ENCODE measurements at regions not wholly inside any gene's neighbourhood (a gene's known extent, or its start where the extent isn't known, plus 50 kb on each side); places are given as distances from the start of the nearest gene placed in this dataset.
"Not testable (repeated sequence)": the region's sequence is repeated elsewhere in the genome, so short reads cannot be mapped to it uniquely, and the experiment has no call there.

GRCh38 chr7:35961260-35961659 lies 160.4 kb downstream of the SEPTIN7 start:
- TF ChIP-seq, protein P1, sequence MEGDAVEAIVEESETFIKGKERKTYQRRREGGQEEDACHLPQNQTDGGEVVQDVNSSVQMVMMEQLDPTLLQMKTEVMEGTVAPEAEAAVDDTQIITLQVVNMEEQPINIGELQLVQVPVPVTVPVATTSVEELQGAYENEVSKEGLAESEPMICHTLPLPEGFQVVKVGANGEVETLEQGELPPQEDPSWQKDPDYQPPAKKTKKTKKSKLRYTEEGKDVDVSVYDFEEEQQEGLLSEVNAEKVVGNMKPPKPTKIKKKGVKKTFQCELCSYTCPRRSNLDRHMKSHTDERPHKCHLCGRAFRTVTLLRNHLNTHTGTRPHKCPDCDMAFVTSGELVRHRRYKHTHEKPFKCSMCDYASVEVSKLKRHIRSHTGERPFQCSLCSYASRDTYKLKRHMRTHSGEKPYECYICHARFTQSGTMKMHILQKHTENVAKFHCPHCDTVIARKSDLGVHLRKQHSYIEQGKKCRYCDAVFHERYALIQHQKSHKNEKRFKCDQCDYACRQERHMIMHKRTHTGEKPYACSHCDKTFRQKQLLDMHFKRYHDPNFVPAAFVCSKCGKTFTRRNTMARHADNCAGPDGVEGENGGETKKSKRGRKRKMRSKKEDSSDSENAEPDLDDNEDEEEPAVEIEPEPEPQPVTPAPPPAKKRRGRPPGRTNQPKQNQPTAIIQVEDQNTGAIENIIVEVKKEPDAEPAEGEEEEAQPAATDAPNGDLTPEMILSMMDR (conservative IDR thresholded peaks at IDR 0.05; ENCODE audit: low read depth, low read length), result not testable (repeated sequence)
- TF ChIP-seq POLR2A (IDR thresholded peaks at IDR 0.05; ENCODE audit: low read depth, low read length); BHLHE40 (IDR thresholded peaks at IDR 0.05; ENCODE audit: low read depth, low read length); USF2 (IDR thresholded peaks at IDR 0.05; ENCODE audit: low read depth, low read length); NFE2L2 (IDR thresholded peaks at IDR 0.05; ENCODE audit: low read depth, low read length); CEBPB (IDR thresholded peaks at IDR 0.05; ENCODE audit: low read depth, low read length); FOS (IDR thresholded peaks at IDR 0.05; ENCODE audit: low read depth, low read length); MAZ (IDR thresholded peaks at IDR 0.05; ENCODE audit: borderline replicate concordance, low read depth, low read length); RFX5 (IDR thresholded peaks at IDR 0.05; ENCODE audit: low read depth, low read length); SMC3 (IDR thresholded peaks at IDR 0.05; ENCODE audit: low read depth, low read length); RAD21 (IDR thresholded peaks at IDR 0.05; ENCODE audit: low read length); MXI1 (IDR thresholded peaks at IDR 0.05; ENCODE audit: borderline replicate concordance, low read depth, low read length): not testable (repeated sequence)
